NCI-H1417 treated with DMSO at 0.1 percent for 48 hours (cell line): ENCODE measurements at regions not wholly inside any gene's neighbourhood (a gene's known extent, or its start where the extent isn't known, plus 50 kb on each side); places are given as distances from the start of the nearest gene placed in this dataset.

Source experiments
- DNase-seq: peaks from one replicate; lab custom pipeline; 2025; lab: John Stamatoyannopoulos, UW

DNA sequence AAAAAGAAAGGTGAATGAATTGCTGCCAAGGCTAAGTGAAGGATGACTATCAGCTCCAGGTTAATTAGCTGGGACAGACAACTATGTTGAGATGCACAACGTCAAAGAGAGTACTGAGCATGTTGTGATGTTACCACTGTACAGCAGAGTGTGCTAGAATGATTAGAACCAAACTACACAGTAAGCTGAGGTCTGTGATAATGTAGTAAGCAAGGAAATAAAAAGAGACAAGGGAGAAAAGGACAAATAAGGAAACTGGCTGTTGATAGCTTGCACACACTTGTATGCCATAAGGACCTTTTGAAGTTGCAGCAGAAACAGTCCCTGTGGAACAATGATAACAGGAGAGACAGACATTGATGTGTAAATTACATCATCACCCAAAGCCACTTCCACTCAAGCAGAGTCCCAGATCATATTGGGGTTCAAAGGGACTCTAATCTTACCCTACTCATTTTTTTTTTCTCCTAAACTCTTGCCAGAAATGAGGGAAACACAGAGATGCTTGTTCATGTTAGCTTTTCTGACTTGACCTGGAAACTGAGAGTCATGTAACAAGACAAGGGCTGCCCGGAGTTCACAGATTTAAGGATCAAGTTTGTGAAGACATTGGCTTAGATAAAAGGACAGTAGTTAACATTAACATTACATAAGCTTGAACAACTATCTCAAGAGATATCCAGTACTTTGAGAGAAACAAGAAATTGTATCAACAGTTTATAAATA is 189.9 kb downstream of the CENPW start:
- no peak for DNase-seq

DNA sequence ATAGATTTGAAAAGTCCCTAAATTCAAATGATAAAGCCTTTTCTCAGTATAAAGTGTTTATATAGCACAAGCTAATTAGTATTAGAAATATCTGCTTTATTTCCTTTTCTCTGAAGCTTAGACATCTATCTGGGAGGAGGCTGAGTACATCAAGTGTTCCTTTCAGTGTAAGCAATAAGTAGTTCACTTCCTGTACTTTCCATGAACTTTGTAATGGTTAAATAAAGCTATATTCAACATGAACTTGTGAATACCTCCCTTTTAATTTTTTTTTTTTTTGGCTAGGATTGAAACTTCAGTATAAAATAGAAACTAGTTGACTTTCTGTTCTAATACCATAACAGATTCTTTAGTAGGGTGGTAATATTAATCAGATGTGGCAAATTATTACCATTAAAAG is 190.9 kb downstream of the CENPW start:
- DNase-seq: no peak

- no peak for DNase-seq
These were observed 191.4 kb downstream of the CENPW start for GRCh38 chr6:126531286-126531685.

DNA sequence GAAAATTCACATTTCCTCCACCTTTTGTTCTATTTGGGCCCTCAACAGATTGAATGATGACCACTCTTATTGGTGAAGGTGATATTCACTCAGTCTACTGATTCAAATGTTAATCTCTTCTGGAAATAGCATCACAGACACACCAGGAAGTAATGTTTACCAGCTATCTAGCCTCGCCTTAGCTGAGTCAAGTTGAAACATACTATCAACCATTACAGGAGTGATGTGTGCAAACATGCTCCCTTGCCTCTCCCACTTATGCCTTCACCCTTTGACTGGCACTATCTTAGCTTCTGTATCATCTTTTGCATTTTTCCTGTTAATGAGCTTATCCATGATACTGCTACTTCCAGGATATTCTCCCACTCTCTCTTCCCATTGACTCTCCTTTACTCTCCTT is 191.9 kb downstream of the CENPW start:
- DNase-seq: no peak

- DNase-seq: no peak
These were observed 194.5 kb downstream of the CENPW start for GRCh38 chr6:126534401-126534800.

DNA sequence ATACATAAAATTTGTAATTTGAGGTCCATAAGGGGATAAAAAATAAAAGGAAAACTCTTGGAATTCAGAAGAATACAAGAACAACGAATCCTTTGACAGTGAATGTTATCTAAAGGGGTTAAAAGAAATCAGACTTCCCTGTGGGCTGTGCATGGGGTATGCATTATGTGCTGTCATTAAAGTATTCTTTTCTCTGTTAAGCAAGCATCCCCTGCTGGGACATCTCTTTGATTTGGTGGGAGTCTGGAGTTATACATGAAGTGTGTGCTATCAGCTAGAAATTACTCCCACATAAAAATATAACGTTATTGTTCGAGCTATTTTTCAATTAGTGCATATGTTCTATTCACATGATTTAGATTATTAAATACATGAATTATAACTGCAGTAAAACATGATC is 195.2 kb downstream of the CENPW start:
- no peak for DNase-seq

DNA sequence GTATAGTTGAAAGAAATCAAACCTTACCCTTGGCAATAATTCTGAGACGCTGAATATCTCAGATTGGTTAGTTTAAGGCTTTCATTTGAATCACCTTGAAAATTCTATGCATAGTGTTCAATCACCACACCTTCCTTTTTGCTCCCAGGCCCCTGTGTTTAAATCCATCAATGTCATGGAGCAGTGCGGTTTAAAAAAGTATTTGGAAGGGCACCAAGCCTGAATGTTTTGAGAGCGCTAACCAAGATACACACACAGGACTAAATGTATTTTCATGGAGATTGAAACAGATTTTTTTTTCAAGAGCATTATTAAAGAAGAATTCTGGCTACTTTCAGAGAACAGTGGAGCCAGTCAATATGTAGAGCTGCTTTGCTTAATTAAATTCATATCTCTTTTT is 195.7 kb downstream of the CENPW start:
- DNase-seq: no peak

DNA sequence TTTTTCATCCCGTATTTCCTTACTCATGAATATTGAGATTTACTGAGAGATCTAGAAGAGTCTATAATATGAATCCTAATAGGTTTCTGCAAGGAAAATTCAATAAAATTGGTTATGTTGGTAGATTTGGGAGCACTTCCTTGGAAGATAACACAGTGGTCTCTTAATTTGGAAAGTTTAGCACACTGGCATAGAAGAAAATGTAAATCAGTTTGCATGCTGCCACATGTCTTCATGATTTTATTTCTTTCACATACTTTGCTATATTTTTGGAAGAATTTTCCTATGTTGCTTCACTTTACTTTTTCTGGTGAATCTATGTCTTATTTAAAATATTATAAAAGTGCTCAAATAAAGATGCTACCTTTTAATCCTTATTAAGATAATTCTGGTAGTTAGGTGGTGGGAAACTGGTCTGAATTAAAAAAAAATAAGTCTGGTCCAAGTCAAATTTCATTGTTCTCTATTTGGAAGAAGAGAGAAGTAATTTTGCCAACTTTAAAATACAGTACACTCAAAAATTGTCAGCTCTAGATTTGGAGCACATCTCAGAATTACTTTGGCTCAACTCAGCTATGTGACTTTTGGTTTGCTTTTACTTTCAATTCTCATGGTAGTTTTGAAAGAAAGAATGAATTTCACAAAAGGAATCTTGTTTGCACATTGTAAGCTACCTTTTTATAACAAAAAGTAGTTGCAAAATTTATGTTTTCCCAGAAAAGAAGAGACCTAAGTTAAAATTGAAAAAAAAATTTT is 197.3 kb downstream of the CENPW start:
- DNase-seq: no peak

- DNase-seq: no peak
These were observed 199.1 kb downstream of the CENPW start for GRCh38 chr6:126539022-126539421.

- no peak for DNase-seq
These were observed 200.2 kb downstream of the CENPW start for GRCh38 chr6:126540161-126540560.

GRCh38 chr6:126541806-126542491 is 202.0 kb downstream of the CENPW start:
- DNase-seq: no peak

DNA sequence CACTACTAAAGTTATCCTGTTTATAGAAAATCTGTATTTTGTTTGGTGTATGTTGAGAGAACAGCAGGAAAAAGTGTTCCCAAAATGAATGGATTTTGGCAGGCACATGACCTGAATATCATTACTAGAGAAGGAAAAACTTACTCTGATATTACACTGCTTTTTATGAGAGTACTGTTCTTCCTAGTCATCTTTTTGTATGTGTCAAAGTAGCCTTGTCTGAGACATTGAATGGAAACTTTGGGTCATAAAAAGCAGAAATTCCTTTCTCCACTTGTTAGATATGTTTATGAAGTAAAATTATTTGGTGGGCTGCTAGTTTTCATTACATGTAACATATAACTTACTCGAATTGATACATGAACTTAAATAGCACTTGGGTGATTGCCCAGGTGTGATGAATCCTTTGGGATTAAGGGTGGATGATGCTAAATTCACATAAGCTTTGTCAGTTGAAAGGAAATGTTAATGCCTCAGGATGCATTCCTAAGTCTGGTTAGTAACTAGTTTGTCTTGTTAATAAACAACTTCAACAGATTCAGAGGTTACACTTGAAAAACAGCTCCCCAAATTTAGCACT is 206.7 kb downstream of the CENPW start:
- no peak for DNase-seq

GRCh38 chr6:126548300-126548699 is 208.4 kb downstream of the CENPW start:
- DNase-seq: no peak

DNA sequence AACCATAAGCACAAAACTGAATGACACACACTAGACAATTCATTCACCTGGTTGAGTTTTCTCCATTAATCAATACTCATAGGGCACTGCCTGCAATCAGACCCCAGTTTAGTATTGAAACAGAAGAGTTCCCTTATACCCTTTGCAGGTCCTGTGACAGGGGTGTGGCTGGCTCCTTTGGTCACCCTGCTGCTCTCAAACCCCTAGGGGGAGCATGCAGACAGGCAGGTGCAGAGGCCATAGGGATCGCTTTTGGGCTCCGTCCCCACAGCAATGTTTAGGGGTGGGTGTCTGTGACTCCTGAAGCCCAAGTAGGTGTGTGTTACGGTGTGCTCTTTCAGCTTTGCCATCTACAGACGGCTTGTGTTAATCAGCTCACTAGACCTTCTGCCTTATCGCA is 210.4 kb downstream of the CENPW start:
- no peak for DNase-seq

DNA sequence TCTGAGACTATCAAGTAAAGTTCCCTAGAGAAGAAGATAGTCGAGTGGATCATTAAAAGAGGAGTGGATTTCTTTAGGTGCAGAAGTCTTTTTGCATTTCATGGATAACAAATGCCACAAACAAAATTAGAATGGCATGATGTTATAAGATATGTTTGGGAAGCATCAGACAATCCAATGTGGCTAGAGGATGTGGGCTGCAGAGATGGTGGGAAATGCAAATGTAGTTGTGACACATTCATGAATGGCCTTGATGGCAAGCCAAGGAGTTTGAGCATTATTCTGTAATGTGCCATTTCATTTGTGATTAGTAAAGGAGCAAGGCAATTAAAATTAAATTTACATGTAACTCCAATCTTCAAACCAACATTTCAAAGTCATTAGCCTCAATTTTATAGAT is 211.9 kb downstream of the CENPW start:
- no peak for DNase-seq

- no peak for DNase-seq
These were observed 213.9 kb downstream of the CENPW start for GRCh38 chr6:126553854-126554253.

- DNase-seq: no peak
These were observed 230.6 kb downstream of the CENPW start for GRCh38 chr6:126570507-126570906.

- DNase-seq: no peak
These were observed 234.4 kb downstream of the CENPW start for GRCh38 chr6:126574301-126574700.

DNA sequence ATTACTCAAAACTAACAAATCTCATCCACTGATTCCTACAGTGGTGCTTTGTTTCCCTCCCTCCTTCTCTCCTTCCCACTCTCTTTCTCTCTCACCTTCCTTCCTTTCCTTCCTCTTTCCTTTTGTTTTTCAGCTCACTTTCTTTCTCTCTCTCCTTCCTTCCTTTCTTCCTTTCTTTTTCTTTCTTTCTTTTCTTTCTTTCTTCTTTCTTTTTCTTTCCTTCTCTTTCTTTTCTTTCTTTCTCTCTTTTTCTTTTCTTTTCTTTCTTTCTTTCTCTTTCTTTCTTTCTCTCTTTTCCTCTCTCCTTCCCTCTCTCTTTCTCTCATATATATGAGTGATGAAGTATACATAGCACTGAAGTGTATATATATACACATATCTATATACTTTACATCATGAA is 241.4 kb downstream of the CENPW start:
- DNase-seq: no peak

GRCh38 chr6:126600258-126600916 is 260.5 kb downstream of the CENPW start:
- DNase-seq: no peak

DNA sequence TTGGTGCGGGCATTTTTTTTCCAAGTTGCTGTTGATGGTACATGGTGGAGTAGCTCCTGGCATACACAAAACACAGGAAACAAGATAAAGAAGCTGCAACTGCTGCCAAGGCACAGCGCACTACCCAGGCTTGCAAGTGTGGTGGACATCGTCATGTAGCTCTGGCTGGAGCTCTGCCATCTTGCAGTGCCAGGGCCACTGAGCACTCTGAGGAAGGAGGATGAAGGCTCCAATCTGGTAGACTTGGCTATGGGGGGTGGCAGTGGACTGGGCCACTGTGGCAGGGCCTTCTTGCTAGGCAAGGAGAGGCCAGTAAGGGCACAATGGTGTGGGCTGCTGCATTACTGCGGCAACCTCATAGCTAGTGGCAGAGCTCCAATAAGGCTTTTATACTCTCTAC is 263.5 kb downstream of the CENPW start:
- DNase-seq: no peak

GRCh38 chr6:126605089-126605488 is 265.2 kb downstream of the CENPW start:
- no peak for DNase-seq
